ENCODE measurements at regions not wholly inside any gene's neighbourhood (a gene's known extent, or its start where the extent isn't known, plus 50 kb on each side); places are given as distances from the start of the nearest gene placed in this dataset.

- no peak for TF ChIP-seq CTCF (IDR thresholded peaks at IDR 0.05; ENCODE audit: insufficient read depth, low read length)
- TF ChIP-seq REST (IDR thresholded peaks at IDR 0.05; ENCODE audit: insufficient replicate concordance, low read depth): no peak
These were observed 164.2 kb downstream of the KLF6 start for GRCh38 chr10:3620818-3621217.
